IgD-negative memory B cell (primary cell): ENCODE measurements at regions not wholly inside any gene's neighbourhood (a gene's known extent, or its start where the extent isn't known, plus 50 kb on each side); places are given as distances from the start of the nearest gene placed in this dataset.

Experiments used
- H3K27ac Mint-ChIP-seq, 3 donors: one replicate each; pipeline ENCODE4 v1.8.0; 2020 to 2022; ENCODE audit warnings: mild to moderate bottlenecking in 3 of 3, mixed read lengths in 3 of 3, moderate library complexity in 1 of 3
- H3K27me3 Mint-ChIP-seq: one replicate; pipeline ENCODE4 v1.8.0; 2021; ENCODE audit warnings: mixed read lengths
- H3K36me3 Mint-ChIP-seq: one replicate; pipeline ENCODE4 v1.8.0; 2020; ENCODE audit warnings: mild to moderate bottlenecking, mixed read lengths
- H3K4me1 Mint-ChIP-seq, 3 donors: one replicate each; pipeline ENCODE4 v1.8.0; 2020 to 2022; ENCODE audit warnings: mixed read lengths in 3 of 3, mild to moderate bottlenecking in 1 of 3
- H3K4me3 Mint-ChIP-seq, 4 donors: one replicate each; pipeline ENCODE4 v1.8.0; 2020 to 2022; ENCODE audit warnings: mild to moderate bottlenecking in 4 of 4, mixed read lengths in 4 of 4, moderate library complexity in 3 of 4
- H3K9me3 Mint-ChIP-seq, 3 donors: one replicate each; pipeline ENCODE4 v1.8.0; 2020 to 2021; ENCODE audit warnings: mixed read lengths in 3 of 3, mild to moderate bottlenecking in 1 of 3

DNA sequence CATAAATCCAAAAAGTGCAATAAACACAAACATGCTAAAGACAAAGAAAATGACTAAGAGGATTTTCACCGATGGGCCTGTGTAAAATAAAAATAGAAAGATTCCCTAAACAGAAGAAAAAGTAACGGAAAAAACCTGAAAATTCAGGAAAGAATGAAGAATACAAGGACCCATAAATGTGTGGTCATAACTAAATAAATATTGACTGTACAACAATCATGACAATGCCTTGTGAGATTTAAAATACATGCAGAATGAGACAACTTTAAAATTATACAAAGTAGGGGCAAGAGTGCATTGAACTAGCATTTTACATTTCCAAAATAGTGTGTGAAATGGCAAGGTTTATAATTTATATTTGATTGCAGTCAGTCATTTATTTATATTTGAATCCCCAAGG is 409.1 kb upstream of the ANKRD30A start:
- H3K27me3 Mint-ChIP-seq, result peaks cover 2% of the 10 kb centered on the region
- no peaks in the 10 kb centered on the region for H3K4me1 Mint-ChIP-seq
- peaks cover 0 to 4% (median 4%) of the 10 kb centered on the region in 3 donors for H3K9me3 Mint-ChIP-seq
- H3K36me3 Mint-ChIP-seq, result peaks cover 3% of the 10 kb centered on the region
- H3K27ac Mint-ChIP-seq, result no peak overlapping the region
- H3K4me3 Mint-ChIP-seq, result no peak overlapping the region

DNA sequence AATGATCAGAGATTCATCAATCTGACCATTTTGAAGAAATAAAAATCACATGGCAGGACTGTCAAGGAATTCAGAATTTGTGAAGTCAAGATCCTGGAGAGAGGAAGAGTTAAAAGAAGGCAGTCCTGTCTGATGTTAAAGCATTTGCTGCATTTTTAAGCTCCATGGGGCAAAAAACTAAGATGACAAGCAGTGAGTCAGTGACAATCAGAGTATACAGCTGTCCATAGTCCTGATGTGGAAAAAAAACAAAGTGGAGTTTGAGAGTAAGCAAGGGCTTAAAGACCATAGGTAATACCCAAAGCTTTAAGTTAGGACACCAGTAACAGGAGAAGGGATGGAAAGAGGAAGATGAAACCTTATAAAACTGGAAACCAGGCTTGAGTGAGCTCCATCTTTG is 412.7 kb upstream of the ANKRD30A start:
- H3K9me3 Mint-ChIP-seq, result peaks cover 0 to 4% (median 2%) of the 10 kb centered on the region in 3 donors
- no peaks in the 10 kb centered on the region for H3K4me1 Mint-ChIP-seq
- no peak overlapping the region for H3K27ac Mint-ChIP-seq
- peaks cover 1% of the 10 kb centered on the region for H3K36me3 Mint-ChIP-seq
- H3K27me3 Mint-ChIP-seq, result peaks cover 2% of the 10 kb centered on the region
- H3K4me3 Mint-ChIP-seq, result no peak overlapping the region

DNA sequence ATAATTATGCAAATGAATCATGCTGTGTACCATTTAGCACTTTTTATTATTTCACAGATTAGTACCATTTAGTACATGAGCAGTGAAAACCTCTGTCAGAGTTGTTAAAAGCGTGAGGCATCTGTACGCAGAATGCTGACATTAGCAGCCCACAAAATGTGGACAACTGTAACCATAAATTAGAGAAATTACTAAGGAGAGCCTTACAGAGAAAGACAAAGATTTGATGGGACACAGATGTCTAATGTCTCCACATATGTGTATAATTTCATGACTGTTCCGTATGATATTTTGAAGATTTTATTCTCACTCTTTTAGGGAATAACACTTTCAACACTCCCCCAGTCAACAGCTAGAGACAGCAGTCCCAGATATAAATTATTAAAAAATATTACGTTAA is 414.0 kb upstream of the ANKRD30A start:
- peaks cover 2% of the 10 kb centered on the region for H3K27me3 Mint-ChIP-seq
- H3K4me1 Mint-ChIP-seq, result no peaks in the 10 kb centered on the region
- H3K9me3 Mint-ChIP-seq, result no peaks in the 10 kb centered on the region
- H3K27ac Mint-ChIP-seq, result no peak overlapping the region
- H3K4me3 Mint-ChIP-seq, result no peak overlapping the region
- H3K36me3 Mint-ChIP-seq, result no peaks in the 10 kb centered on the region

DNA sequence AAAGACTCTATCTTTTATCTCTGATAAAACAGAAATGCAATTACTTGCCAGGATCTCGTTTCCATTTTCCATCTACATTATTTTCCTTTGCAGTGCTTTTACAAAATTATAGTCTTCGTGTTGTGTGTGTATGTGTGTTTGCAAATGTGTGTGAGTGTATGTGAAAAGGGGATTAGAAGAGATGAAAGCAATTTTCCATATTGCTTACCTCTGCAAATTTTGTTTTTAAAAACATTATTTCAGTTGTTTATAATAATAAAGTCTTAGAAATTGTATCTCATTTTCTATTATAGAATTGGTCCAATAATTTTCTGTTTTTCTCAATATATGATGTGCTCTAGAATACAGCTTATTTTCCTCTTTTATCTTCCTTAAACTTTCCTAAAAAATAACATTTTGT is 421.3 kb upstream of the ANKRD30A start:
- Mint-ChIP-seq H3K4me1 (no peaks in the 10 kb centered on the region), H3K4me3 (no peak overlapping the region), H3K27ac (no peak overlapping the region), H3K9me3 (peaks cover 0 to 7% (median 7%) of the 10 kb centered on the region in 3 donors), H3K36me3 (no peaks in the 10 kb centered on the region), H3K27me3 (no peaks in the 10 kb centered on the region)

DNA sequence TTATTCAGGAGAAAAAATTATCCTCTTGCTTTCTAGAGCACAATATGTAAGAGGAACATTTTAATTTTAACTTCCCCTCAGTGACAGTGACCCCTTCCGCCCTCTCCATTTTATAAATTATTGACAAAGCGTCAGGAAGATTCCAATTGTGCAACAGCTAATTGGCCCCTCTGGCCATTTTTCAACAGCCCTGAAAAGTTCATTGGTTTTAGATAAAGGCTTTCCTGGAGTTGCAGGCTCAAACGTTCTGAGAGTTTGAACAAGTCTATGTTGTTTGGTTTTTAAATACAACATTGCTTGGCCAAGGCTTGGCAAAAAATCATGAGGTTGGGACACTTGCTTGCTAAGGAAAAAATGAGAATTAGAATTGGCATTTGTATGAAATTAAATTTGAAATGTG is 422.2 kb upstream of the ANKRD30A start:
- no peaks in the 10 kb centered on the region for H3K36me3 Mint-ChIP-seq
- no peak overlapping the region for H3K27ac Mint-ChIP-seq
- H3K27me3 Mint-ChIP-seq, result no peaks in the 10 kb centered on the region
- H3K4me3 Mint-ChIP-seq, result no peak overlapping the region
- H3K9me3 Mint-ChIP-seq, result peaks cover 0 to 7% (median 7%) of the 10 kb centered on the region in 3 donors
- no peaks in the 10 kb centered on the region for H3K4me1 Mint-ChIP-seq

DNA sequence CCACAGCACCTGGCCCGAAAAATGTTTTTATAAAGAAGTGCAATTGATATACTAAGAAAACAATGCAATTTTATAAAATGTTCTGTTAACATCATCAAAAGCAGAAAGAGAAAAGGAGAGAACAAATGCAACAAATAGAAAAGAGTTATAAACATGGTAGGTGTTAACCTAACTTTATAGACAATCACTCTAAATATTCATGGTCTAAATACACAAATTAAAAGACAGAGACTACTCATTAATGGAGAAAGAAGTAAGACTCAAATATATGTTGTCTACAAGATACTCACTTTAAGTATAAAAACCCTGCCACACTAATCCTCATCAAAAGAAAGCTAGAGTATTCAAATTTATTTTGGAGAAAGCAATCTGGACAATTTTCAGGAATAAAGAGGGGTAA is 425.3 kb upstream of the ANKRD30A start:
- Mint-ChIP-seq H3K36me3 (no peaks in the 10 kb centered on the region), H3K4me3 (no peak overlapping the region), H3K9me3 (peaks cover 0 to 7% (median 7%) of the 10 kb centered on the region in 3 donors), H3K27ac (no peak overlapping the region), H3K4me1 (no peaks in the 10 kb centered on the region), H3K27me3 (no peaks in the 10 kb centered on the region)

DNA sequence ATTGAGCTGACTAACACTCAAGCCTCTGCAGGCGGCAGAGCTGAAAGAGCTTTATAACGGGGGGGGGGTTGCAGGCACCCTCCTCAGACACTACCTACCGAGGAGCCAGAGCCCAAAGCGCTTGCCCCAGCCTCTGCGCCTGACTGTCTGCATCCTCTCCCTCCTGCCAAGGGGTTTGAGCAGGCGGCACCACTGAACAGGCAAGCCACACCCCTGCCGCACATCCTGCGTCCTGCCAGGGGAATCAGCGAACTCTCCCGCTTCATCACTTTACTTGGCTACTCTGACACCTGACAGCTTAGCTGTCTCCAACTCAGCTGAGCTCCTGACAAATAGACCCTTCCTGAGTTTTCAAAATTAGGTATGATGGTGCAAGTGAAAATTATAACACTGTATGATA is 432.6 kb upstream of the ANKRD30A start:
- no peaks in the 10 kb centered on the region for H3K27me3 Mint-ChIP-seq
- H3K4me1 Mint-ChIP-seq, result no peaks in the 10 kb centered on the region
- no peaks in the 10 kb centered on the region for H3K36me3 Mint-ChIP-seq
- H3K4me3 Mint-ChIP-seq, result peak overlapping the region in 1 of 4 donors; percentile 32
- H3K9me3 Mint-ChIP-seq, result peaks cover 2 to 3% (median 2%) of the 10 kb centered on the region in 3 donors
- H3K27ac Mint-ChIP-seq, result no peak overlapping the region

DNA sequence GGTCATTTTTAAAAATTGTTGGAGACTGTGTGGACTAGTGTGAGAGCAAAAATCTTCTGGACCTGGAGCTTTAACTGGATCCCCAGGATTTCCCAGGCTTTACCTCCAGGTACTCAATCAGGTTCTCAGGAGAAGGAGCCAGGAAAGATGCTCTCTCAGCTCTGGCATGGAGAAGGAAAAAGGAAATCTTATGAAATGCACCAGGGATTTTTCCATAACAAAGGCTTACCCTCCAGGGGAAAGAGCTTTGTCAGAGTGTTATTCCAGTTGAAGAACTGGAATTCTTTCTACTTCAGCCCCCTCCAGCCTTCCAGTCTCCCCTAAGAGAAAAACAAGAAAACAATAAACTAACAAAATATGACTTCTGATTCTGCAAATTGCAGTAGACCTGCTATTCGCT is 436.7 kb upstream of the ANKRD30A start:
- H3K27me3 Mint-ChIP-seq, result peaks cover 2% of the 10 kb centered on the region
- no peak overlapping the region for H3K4me3 Mint-ChIP-seq
- peaks cover 2 to 3% (median 2%) of the 10 kb centered on the region in 3 donors for H3K9me3 Mint-ChIP-seq
- no peak overlapping the region for H3K27ac Mint-ChIP-seq
- no peaks in the 10 kb centered on the region for H3K4me1 Mint-ChIP-seq
- peaks cover 2% of the 10 kb centered on the region for H3K36me3 Mint-ChIP-seq

DNA sequence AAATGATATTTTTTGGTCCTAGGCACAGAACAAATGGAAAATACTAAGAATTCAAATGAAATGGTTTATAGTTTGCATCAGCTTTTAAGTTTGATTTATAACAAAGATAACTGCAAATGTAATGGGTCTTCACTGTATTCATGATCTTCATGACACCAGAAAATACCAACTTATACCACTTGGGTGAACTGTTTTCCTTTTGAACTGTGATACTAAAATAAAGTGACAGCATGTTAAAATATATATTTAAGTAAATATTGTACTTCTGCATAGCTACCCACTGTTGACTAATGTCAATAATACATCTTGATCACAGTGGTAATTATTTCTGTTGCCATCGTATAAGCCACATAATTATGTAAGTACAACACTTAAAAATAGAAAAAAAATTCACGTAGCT is 442.0 kb upstream of the ANKRD30A start:
- Mint-ChIP-seq H3K27me3 (peaks cover 2% of the 10 kb centered on the region), H3K9me3 (peaks cover 0 to 2% (median 2%) of the 10 kb centered on the region in 3 donors), H3K4me1 (no peaks in the 10 kb centered on the region), H3K27ac (no peak overlapping the region), H3K4me3 (no peak overlapping the region), H3K36me3 (peaks cover 2% of the 10 kb centered on the region)

DNA sequence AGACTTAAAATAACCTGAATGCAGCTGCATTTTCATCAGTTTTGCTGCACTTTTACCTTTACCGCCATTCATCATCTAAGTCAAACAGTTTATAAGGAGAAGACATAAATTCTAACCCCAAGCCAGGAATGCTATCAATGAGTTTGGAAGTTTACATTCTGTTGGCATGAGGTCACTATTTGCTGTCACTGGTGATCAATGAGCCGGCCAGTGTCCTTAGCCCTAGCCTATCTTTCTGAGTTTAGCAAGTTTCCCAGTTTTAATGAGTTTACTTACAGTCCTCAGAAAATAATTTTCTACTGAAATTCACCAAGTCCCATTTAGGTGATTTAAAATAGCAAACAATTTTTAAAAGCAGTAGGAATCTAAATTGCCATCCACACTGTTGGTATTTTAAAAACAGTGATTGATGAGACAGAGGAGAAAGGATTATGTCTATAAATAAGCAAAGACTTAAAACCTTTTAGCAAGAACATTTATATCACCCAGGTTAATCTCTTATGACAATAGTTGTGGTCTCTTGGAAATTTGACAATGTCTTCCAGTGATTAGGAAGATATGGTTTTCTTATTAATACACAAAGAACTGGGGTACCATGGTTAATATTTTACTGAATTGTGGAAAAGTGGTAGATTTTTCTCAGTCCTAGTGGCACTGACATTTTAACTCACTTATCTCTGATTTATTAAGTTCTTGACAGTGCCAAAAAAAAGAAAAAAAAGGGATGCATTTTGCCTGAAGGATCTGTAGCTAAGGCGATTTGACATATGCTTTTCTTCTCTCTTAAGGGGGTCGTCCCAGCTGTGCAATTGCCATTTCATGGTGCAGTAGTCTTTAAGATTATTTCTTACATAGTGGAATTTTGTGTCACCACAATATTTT is 443.4 kb upstream of the ANKRD30A start:
- Mint-ChIP-seq H3K27ac (no peak overlapping the region), H3K4me1 (no peaks in the 10 kb centered on the region), H3K36me3 (peaks cover 2% of the 10 kb centered on the region), H3K4me3 (no peak overlapping the region), H3K27me3 (peaks cover 2% of the 10 kb centered on the region), H3K9me3 (no peaks in the 10 kb centered on the region)

DNA sequence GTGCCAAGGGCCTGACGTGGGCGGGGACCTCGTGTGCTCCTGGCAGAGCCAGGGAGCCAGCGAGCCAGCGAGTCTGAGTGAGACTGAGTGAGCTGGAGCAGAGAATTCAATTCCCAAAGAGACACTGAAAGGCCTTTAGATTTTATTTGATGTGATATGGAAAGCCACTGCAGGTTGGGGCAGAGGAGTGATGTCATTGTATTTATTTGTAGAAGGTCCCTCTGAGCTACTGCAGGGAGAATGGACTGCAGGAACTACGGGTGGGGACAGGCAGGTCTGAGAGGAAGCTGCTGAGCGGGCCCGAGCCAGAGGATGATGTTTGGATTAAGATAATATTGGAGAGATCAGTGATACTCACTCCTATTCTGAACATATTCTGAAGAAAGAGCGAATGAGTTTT is 445.8 kb upstream of the ANKRD30A start:
- Mint-ChIP-seq H3K36me3 (no peaks in the 10 kb centered on the region), H3K27ac (no peak overlapping the region), H3K9me3 (peaks cover 0 to 3% (median under 1%) of the 10 kb centered on the region in 3 donors)

DNA sequence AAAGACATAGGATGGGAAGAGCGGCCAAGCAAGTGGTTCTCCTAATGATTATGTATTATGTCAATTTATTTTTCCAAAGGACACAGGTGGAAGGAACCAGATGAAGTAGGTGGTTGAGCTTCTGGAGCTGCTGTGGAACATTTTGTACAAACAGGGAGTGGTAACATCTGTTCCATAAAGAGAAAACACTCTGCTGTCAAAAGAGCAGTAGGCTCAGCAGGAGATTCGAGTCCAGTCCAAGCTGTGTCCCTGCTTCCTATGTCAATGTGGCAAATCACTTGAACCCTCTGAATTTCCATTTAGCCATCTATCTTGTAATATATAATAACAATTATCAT is 448.0 kb upstream of the ANKRD30A start:
- no peak overlapping the region for H3K4me3 Mint-ChIP-seq
- H3K27ac Mint-ChIP-seq, result no peak overlapping the region
- H3K9me3 Mint-ChIP-seq, result peaks cover 0 to 3% (median 2%) of the 10 kb centered on the region in 3 donors

More for the DNA sequence above, 445.8 kb upstream of the ANKRD30A start:
- Mint-ChIP-seq H3K4me3 (no peak overlapping the region), H3K4me1 (no peaks in the 10 kb centered on the region), H3K27me3 (peaks cover 2% of the 10 kb centered on the region)

DNA sequence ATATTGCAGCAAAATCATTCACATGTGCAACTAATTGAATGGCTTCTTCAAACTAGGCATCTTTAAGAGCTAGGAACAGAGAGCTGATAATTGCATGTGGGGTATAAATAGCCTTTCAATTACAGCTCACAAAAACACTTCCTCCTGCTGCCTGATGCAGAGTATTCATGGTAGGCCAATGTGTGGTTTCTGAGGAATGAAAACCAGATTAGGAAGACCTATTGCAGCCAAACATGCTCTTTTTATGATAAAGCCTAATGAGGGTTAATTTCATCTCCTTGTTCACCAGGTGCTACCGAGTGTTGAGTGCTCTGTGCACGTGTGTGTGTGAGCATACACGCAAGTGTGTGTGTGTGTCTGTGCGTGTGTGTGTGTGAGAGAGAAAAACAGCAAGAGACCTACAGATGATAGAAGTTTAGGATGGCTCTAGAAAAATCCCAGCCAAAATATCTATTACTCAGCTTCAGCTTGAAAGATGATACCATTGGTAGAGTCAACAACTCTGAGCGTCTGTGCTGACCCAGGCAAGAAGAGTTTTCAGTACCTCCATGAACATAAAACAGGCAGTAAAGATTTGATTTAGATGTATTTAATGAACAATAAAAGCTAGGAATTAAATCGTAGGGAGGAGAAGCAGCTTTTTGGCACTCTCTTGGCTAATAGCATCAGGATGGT is 448.5 kb upstream of the ANKRD30A start:
- Mint-ChIP-seq H3K27ac (no peak overlapping the region), H3K9me3 (peaks cover 0 to 3% (median 2%) of the 10 kb centered on the region in 3 donors), H3K4me3 (no peak overlapping the region), H3K4me1 (no peaks in the 10 kb centered on the region), H3K36me3 (no peaks in the 10 kb centered on the region), H3K27me3 (no peaks in the 10 kb centered on the region)

More for the DNA sequence above, 448.0 kb upstream of the ANKRD30A start:
- Mint-ChIP-seq H3K27me3 (no peaks in the 10 kb centered on the region), H3K4me1 (no peaks in the 10 kb centered on the region), H3K36me3 (no peaks in the 10 kb centered on the region)

DNA sequence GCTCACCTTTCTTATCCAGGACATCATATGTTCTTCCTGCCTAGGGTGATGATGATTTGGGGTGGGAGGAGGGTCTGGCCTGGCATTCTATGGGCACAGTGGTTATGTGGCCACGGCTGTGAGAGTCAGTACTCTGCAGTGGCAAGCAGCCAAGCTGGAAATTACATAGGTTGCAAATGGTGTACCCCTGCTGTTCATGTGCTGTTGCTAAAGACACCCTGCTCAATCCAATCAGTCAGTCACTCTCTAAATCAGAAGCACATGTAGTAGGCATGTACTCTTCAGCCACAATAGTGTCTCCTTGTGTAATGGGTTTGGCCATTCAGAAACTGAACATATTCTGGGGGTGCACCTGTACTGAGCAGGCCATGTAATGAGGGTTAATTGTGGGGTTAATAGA is 449.1 kb upstream of the ANKRD30A start:
- no peak overlapping the region for H3K4me3 Mint-ChIP-seq
- H3K4me1 Mint-ChIP-seq, result no peaks in the 10 kb centered on the region
- H3K27ac Mint-ChIP-seq, result no peak overlapping the region
- no peaks in the 10 kb centered on the region for H3K27me3 Mint-ChIP-seq
- H3K9me3 Mint-ChIP-seq, result peaks cover 0 to 3% (median 2%) of the 10 kb centered on the region in 3 donors
- no peaks in the 10 kb centered on the region for H3K36me3 Mint-ChIP-seq

DNA sequence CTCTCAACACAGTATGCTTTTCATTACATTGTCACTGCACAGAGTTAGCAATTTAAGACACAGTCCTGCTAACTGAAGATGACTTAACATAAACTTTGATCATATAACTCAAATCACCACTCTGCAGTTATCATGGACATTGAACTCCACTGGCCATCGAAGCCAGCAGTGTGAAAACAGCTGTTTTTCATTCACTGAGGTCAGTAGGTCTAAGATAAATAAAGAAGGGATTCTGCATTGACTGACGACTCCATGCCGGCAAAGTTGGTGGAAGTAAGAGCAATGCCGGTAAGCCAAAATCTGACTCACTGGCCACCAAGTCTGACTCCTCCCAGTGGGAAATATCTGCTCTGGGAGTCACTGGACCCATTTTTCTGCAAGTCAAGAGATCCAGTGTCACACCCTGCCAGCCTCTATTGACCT is 449.9 kb upstream of the ANKRD30A start:
- H3K4me1 Mint-ChIP-seq, result no peaks in the 10 kb centered on the region
- no peak overlapping the region for H3K27ac Mint-ChIP-seq
- no peaks in the 10 kb centered on the region for H3K36me3 Mint-ChIP-seq
- no peak overlapping the region for H3K4me3 Mint-ChIP-seq
- peaks cover 0 to 3% (median 2%) of the 10 kb centered on the region in 3 donors for H3K9me3 Mint-ChIP-seq
- H3K27me3 Mint-ChIP-seq, result no peaks in the 10 kb centered on the region

DNA sequence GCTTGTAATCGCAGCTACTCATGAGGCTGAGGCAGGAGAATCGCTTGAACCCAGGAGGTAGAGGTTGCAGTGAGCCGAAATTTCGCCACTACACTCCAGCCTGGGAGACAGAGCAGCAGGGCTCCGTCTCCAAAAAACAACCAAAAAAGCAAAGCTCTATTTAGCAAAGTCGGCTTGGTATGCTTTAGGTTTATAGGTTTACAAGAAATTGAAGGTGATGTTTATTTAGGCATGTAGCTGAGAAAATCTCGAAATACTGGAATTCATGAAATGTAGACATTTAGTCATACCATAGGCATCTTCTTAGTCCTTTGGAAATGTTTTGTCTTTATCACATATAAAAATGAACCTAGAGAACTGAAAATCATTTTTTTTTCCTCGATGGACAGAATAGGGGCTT is 453.8 kb upstream of the ANKRD30A start:
- no peaks in the 10 kb centered on the region for H3K36me3 Mint-ChIP-seq
- H3K9me3 Mint-ChIP-seq, result peaks cover 2 to 4% (median 3%) of the 10 kb centered on the region in 3 donors
- no peaks in the 10 kb centered on the region for H3K4me1 Mint-ChIP-seq
- no peak overlapping the region for H3K4me3 Mint-ChIP-seq
- no peaks in the 10 kb centered on the region for H3K27me3 Mint-ChIP-seq
- H3K27ac Mint-ChIP-seq, result no peak overlapping the region
